GM21723 (cell line): ENCODE measurements at regions not wholly inside any gene's neighbourhood (a gene's known extent, or its start where the extent isn't known, plus 50 kb on each side); places are given as distances from the start of the nearest gene placed in this dataset.

ENCODE experiments used
- ATAC-seq: cut with Tn5 transposase; IDR thresholded peaks from one replicate; pipeline ENCODE4 v1.9.1; 2021; ENCODE audit warnings: mild to moderate bottlenecking, moderate library complexity; ENCODE audit not compliant: unreplicated experiment

DNA sequence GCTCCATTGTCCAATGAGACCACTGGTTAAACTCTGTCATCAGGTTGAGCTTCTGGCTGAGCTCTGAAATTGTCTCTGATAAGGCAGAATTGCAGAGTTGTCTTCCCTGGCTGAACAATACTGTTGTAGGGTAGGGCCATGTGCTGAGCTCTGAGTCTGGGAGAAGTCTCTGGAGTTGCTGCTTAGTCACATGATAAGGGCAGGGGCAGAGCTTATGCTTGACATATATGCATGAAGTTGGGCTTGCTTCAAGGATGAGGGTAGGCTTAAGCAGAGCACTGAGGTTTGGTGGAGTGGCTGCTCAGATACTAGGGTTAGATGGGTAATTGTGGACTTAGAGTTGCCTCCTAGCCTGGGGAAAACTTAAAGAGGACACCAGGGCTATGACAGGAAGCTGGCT lies 946.3 kb upstream of the MIR17HG start:
- ATAC-seq: no peak

DNA sequence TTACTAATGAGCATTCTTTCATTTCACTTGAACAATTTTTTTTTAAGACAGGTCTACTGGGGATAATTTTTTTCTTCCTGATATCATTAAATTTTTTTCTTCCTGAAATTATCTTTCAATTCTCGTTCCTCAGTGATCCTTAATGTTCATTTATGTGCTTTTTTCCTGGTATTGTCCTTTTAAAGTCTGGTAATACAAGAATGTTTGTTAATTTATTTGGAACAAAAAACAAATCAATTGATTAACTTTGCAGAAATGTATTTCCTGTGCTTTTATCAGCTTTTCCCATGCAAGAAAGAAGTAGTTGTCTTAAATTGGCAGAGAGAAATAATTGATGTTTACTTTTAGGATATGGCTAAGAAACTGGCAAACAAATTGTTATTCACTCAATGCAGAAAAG lies 945.4 kb upstream of the MIR17HG start:
- no peak for ATAC-seq

DNA sequence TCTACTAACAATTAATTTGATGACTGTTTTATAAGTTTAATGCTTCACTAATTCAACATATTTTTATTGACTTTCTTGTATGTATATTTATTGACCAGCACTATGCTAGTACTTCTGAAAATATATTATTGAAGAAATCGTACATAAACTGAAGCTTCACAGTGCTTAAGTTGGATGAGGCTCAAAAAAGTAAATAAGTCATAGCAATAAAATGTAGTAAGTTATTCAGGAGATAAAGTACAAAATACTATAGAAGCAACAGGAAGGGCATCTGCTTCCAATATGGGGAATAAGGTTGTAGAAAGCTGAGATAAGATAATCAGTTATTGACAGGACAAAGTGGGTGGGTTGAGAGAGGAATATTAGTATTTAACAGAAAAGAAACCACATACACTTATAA lies 944.9 kb upstream of the MIR17HG start:
- no peak for ATAC-seq

DNA sequence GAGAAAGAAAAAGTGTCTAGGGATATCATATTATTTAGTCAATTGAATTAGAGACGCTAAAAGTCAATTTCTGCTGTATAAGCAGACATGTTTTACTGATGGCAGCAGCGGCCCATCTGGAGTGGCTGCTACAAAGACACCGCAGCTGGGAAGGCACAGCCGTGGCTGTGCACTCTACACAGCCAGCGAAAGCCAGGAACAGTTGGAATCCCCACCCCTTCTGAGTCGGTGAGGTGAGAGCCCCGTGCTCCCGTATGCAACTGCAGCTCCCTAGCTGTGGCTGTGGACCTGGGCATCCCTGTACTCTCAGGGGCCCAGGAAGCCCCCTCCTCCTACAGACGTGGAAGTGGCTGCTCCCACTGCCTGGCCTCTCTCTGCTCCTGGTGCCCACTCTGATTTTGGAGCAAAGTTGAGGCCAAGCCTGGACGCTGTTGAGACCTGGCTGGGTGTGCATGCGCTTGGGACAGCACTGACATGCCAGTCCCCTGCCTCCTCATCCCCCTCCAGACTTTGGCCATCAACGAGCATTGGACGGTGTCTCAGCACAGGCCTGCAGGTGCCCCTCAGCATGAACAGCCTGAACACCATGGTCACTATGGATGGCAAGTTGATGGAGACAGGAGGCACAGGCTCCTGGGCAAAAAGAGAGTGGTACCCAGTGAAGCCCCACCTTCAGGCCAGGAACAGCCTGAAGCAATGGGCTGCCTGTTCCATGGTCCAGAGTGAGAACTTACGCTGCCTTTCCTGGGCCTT lies 944.0 kb upstream of the MIR17HG start:
- no peak for ATAC-seq

DNA sequence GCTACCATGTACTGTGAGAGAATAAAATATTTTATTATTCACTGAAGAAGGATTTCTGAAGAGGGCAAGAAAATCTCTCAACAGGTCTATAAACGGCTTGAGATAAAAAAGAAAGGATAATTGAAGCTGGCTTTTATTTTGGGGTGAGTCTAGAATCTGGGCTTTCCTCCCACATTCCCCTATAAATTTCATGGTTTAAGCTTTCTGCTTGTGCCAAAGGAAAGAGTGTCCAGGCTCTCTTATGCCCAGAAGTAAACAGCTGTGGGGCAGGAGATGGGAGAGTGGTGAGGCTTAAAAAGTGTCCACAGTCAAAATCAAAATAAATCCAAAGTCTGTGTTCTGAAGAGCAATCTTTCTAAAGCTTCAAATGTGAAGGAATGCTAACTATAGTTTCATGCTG lies 942.2 kb upstream of the MIR17HG start:
- no peak for ATAC-seq

DNA sequence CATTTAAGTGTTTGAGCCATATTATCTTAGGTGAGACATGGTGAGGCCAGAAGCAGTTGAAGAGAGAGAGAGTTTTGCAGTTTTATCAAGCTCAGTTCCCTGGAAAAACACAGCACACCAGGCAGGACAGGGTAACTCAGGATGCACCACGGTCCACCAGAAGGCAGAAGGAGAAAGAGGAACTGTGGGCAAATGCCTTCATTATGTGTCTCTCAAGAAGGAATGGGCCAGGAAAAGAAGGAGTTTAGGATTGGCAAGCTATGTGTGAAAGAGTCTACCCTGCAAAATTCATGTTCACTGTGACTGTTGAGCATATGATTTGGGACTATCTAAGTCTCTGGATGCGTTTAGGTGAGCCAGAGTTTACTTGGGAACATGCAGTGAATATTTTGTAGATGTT lies 934.5 kb upstream of the MIR17HG start:
- no peak for ATAC-seq

DNA sequence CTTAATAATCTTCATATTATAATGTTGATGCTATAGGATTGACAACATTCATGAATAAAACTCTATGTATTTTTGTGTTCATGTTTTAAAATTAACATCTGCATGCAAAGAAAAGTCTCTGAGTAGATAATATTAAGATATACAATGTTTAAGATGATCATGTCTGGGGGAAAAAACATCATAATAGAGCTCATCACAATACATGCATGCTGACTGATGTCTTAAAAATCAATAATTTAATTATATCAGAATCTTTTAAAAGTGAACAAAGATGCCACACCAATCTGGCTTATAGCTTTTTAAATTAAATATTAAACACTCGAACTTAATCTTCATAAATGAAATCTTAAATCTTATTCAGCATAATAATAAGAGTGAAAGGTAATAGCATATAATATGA lies 933.9 kb upstream of the MIR17HG start:
- no peak for ATAC-seq

DNA sequence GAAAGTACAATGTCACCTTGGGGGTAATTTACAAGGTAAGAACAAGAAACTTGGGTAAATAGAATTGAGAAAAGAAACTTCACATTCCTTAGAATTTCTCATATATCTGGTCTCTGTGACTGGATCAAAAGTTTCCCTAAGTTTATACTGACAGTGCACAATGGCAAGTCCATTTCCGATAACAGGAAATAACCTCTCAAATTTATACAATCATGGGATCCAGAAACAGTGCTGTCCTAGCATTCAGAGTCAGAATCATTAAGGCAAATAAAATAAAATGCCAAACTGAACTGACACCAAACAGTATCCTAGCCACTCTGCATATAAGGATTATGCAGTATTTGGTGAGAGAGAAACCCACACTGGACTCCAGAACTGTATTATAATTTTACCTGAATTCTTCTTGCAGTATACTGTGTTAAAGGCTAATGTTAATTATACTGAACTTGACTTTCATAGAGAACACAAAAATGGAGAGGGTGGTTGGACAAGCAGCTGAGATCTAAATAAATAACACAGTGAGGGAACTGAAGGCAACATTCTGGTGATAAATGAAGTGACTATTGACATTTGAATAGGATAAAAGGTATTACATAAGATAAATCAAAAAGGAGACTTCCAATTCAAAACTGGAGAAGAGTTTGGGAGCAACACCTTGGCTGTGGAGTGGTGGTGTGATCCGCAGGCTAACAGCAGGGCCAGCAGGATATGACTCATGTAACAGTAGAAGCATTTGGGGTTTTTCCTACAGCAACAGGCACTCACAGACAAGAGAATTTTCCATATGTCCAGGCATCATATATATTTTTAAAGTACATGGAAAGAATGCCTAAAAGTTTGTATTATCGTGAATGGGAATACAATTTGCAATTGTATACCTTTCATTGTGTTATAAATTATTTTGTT lies 932.5 kb upstream of the MIR17HG start:
- ATAC-seq: no peak

DNA sequence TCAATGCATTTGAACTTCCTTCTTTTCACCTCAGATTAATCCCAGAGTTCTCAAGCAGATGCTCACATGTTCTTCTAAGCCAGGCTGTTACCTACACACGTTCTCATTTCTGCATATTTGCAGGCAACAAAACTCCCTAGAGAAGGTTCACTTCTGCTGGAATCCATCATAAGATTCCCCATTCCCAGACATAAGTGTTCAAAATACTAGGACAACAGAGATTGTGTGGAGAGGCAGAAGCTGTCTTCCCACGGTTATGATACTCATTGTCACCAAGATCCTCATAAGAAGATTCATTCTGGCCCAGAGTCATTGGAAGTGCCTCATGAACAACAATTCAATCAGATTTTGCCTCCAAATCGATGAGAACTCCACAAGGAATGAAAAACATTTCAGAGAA lies 931.6 kb upstream of the MIR17HG start:
- no peak for ATAC-seq

DNA sequence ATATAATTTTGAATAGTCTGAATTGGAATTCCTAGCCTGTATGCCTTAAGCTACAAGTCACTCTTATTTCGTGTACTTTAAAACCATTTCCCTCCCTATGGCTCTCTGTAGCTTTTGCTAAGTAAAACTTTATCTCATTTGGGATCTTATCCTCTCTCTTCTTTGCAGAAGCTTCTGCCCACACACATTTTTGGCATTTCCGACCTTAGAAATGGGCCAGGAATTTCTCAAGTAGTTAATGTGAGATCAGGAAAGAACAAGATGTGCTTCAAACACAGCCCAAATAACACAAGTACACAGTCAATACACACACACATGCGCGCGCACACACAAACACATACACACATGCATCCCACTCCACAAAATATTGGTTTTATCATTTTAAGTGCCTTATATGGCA lies 931.0 kb upstream of the MIR17HG start:
- ATAC-seq: no peak

DNA sequence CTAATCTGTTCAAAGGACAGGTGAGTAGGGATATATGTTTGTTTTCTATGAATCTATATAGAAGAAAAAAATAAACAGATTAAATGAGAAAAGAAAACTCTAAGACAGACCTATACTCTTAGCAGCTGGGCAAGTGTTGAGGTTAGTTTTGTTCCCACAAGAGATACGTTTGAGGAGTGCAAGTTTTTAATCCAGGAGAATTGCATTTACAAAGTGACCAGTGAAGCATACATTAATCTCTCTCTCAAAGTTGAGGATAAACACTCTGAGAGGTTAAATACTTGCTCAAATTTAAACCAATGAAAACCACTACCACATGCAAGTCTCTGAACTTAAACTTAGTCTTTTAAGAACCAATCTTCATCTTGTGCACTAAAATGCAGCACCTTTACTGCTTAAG lies 930.5 kb upstream of the MIR17HG start:
- no peak for ATAC-seq

DNA sequence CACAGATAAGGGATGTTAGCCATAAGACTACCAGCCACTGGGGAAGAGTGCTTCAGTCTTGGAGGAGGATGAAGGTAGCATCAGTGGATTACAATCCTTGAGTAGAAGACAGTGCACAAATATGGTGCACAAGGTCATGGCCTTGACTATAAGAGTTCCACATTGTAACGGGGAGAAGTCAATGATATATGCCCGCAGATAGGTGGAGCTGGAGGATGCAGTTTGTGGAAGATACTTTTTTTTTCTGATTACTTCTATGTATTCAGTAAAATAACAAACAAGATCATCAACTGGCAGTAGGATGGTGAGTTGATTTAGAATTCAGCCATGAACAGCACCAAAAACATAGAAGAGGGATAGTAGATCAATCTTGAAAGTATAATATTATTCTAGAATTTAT lies 926.8 kb upstream of the MIR17HG start:
- no peak for ATAC-seq

DNA sequence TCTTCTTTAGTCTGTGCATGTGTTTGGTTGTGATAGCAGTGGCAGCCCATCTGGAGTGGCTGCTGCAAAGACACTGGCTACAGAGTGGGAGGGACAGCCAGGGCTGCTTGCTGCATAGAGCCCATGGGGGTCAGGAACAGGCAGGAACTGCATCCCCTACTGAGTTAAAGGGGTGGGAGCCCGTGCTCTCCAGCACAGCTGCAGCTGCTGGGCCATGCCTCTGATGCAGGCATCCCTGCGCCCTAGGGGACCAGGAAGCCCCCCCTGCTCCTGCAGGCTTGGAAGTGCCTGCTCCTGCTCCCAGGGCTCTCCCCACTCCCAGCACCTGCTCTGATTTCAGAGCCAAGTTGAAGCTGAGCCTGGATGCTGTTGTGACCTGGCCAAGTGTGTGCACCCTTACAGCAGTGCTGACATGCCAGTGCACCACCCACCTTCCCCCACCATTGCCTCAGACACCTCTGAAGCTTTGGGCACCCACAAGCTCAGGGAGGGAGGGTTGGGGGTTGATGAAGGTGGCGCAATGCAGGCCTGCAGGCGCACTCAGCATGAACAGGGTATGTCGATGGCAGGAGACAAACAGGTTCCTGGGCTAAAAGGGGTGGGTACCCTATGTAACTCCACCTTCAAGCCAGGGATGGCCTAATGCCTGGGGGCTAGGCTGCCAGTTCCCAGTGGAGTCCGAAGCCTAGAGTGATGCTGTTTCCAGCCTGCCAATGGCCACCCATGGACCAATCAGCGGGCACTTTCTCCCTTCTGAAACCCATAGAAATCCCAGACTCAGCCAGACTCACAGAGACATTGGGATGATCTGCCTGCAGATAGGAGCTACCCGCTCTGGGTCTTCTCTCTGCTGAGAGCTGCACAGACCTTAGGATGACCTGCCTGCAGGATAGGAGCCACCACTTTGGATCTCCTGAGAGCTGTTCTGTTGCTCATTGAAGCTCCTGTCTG lies 919.9 kb upstream of the MIR17HG start:
- ATAC-seq: no peak

DNA sequence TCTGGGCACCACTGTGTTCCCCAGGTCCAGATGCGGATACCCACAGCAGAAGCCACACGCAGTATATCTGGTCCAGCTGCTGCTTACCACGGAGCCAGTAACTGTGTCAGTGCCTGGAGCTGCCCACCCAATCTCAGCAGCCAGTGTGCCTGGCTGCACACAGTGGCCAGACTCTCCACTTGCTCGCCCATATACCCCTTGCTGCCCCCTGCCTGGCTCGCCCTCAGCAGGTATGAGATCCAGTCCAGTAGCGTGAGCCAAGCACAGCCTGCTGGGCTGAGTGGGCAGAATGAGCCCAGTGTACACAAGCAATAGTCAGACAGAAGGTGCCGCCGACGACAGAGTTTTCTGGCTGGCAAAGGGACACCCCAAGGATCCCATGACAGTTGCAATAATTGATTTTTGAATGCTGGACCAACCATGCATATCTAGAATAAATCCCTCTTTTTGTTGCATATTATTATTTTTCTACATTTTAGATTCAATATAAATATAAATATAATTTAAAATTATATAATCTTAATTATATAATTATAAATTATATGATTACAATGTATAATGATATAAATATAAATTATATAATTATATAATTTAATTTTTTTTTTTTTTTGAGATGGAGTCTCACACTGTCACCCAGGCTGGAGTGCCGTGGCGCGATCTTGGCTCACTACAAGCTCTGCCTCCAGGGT lies 918.8 kb upstream of the MIR17HG start:
- no peak for ATAC-seq

DNA sequence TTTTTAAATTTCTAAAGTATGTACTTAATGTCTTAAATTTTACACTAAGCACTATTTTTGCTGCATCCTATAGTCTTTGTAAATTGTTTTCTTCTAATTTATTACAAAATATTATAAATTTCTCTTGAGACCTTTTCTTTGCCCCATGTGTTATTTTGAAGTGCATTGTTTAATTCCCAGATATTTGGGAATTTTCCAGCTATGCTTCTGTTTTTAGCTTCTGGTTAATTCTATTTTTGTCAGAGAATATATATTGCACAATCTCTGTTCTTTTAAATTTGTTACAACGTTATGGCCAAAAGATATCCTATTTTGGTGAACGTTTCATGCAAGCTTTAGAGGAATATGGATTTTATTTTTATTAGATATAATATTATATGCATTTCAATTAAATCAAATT lies 917.4 kb upstream of the MIR17HG start:
- ATAC-seq: no peak

DNA sequence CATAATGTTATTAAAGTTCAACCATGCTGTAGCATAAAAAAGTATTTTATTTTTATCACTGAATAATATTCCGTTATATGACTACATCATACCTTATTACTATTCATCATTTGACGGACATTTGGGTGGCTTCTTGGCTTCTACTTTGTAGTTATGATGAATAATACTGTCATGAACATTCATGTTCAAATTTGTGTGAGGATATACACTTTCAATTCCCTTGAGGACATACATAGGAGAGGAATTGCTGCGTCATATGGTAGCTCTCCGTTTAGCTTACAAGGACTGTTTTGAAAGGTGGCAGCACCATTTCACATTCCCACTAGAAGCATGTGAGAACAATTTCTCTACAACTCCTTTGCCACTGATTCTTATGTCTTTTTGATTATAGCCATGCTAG lies 910.8 kb upstream of the MIR17HG start:
- no peak for ATAC-seq

DNA sequence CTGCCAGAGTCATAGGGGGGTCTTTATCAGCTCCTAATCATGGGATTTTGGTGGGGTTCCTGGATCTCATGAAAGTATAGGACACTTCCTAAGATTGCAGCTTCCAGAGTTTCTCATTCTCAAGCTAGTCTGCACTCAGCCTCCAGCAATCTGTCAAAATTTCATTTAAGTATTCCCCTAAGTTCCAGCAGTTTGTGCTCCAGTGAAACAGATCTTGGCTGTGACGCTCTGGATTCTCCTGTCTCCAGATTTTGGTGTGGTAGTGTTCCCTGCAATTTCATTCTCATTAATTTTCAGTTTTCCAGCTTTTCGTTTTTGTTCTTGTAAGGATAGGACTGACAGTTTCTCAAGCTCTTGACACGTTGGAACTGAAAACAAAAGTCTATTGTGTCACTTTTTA lies 908.9 kb upstream of the MIR17HG start:
- no peak for ATAC-seq

DNA sequence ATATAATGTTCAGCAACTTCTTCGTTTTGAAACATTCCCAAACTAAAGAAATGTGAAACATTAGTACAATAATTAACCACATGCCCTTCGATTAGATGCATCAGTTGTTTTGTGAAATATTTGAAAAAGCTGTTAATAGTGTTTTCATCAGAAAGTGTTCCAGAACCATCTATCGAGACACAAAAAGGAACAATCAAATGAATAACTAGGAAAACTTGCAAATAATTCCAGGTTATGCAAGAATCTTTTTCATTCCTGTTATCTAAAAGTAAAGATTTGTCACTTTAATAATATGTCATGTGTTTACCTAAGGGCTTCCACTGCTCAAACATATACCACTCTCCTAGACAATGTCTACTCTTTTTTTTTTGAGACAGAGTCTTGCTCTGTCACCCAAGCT lies 904.2 kb upstream of the MIR17HG start:
- no peak for ATAC-seq

DNA sequence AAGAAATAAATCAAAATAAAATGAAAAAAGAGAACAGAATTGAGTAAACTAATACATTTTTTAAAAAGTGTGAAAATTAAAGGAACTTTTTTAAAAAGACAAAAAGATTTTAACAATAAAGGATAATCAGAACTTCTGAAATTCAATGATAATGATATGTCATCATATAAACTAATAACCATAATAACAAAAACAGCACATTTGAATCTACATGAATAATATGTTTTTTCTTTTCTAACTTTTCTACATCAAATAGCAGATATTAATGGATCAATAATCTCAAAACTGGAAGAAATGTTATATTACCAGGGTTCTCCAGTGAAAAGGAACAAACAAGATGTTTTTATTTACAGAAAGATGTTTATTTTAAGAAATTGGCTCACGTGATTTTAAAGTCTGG lies 903.3 kb upstream of the MIR17HG start:
- no peak for ATAC-seq

DNA sequence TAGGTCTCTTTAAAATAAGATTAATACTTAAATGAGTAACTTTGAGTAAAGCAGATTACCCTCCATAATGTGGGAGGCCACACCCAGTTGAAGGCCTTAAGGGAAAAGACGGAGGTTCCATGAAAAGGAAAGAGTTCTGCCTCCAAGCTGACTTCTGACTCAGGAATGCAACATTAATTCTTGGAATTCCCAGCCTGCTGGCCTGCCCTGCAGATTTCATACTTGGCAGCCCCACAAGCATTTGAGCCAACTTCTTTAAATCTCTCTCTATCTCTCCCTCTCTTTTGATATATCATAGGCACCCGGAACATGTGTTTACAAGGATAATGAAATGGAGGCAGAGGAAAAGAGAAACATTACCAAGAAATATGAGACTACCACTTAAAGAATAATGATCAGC lies 902.3 kb upstream of the MIR17HG start:
- ATAC-seq: no peak
